ENCODE measurements at regions not wholly inside any gene's neighbourhood (a gene's known extent, or its start where the extent isn't known, plus 50 kb on each side); places are given as distances from the start of the nearest gene placed in this dataset.

DNA sequence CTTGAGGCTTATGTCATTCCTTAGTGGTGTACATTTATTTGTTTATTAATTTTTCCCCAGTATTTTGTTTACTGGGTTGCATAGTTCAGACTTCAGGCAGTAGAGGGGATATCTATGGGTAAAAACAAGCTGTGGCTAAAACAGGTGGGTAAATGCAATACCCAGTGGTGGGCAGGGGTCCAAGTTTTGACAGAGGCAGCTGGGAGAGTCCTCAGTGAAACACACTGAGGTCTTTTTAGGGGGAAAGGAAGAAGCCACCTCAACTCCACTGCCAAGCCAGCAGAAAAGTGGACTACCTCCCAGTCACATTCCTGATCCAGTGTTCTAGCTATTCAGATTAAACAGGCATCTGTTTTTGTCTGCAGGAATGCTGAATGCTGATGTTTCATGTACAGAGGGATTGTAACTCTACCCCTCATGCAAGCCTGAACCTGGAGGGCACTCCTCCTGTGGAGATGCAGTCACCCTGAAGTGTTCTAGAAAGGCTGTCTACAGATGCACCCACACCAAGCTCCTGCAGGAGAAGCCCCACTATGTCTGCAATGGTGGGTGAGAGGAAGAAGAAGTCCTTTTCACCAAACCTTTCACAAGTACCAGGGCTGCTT is 757.8 kb downstream of the INHBA start:
- TF ChIP-seq CTCF (IDR thresholded peaks at IDR 0.05; ENCODE audit: low read depth, low read length) (no peak), EZH2phosphoT487 (IDR thresholded peaks at IDR 0.05; ENCODE audit: low read depth) (no peak)

All from OCI-LY3 (cell line).